Stimulated activated CD4-positive, alpha-beta T cell treated with anti-CD3 and anti-CD28 coated beads, Interleukin-2, amount 100 ng/mL, for 48 hours (primary cell): ENCODE measurements at regions not wholly inside any gene's neighbourhood (a gene's known extent, or its start where the extent isn't known, plus 50 kb on each side); places are given as distances from the start of the nearest gene placed in this dataset.

Source experiments
- DNase-seq, 2 donors: peaks; one replicate each; pipeline ENCODE4 v3.0.0-alpha.2; 2020

DNA sequence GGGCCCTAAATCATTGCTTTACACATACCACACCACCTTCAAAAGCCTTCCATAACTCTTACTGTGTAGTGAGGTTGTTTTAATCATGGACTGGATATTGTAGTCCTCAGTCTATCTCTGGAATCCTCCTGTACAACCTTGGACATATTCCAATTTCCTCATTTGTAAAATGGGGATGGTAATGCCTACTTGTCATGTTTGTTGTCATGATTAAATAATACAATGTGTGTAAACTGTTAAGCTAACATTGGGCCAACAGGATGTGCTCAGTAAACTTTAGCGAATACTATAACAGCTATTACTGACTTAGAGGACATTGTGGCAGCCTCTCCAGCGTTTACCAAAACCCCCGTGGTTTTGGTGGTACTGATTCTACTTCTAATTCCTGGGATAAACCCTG, 74.7 kb upstream of the PTPRM start:
- no peak for DNase-seq

DNA sequence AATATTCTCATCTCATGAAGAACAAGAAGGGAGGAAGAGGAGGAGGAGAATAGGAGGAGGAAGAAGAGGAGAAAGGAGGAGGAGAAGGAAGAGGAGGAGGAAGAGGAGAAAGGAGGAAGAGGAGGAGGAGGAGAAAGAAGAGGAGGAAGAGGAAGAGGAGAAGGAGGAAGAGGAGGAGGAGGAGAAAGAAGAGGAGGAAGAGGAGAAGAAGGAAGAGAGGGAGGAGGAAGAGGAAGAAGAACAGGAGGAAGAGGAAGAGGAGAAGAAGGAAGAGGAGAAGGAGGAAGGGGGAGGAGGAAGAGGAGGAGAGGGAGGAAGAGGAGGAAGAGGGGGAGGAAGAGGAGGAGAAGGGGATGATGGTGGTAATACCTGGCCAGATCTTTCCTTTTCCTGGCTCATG, 70.0 kb upstream of the PTPRM start:
- no peak for DNase-seq

DNA sequence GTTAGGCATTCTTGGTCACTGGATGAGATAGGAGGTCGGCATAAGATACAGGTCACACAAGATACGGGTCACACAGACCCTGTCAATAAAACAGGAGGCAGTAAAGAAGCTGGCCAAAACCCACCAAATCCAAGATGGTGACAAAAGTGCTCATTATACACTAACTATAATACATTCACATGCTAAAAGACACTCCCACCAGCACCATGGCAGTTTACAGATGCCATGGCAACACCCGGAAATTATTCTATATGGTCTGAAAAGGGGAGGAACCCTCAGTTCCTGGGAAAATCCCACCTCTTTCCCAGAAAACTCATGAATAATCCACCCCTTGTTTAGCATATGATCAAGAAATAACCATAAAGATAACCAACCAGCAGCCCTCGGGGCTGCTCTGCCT, 56.0 kb upstream of the PTPRM start:
- DNase-seq, result no peak

DNA sequence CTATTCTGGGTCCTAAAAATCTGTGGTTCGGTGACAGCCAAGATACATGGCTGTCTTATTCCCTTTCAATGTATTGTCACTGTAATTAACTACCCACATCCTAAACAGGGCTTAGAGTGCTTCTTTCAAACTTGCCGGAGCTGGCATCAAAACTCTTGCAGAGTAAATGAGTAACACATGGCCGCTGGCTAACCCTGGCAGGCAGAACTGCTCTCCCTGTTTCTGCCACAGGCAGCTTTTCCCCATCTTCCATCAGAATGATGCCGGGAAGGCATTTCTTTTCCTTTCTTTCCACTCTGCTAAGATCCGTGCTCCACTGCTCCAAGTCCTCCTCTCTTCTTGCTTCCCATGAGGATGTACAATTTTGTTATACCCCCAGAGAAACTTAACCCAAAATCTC, 54.8 kb upstream of the PTPRM start:
- DNase-seq, result no peak

DNA sequence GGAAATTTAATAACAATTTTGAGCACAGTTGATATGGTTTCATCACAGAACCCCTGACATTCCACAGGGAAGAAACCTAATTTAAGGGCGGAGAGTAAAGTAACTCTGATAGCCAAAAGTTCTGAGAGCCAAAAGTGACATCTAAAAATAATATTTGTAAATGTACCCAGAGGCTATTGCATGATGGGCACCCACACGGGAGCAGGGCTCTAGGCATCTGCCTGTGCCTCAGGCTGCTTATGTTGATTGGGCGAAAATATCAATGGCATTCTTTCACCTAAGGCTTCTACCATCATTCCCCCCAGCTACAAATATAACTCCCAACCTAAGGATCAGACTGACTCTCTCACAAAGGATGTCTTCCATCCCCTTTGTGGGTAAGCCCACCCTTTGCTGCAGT, 54.1 kb upstream of the PTPRM start:
- no peak for DNase-seq

DNA sequence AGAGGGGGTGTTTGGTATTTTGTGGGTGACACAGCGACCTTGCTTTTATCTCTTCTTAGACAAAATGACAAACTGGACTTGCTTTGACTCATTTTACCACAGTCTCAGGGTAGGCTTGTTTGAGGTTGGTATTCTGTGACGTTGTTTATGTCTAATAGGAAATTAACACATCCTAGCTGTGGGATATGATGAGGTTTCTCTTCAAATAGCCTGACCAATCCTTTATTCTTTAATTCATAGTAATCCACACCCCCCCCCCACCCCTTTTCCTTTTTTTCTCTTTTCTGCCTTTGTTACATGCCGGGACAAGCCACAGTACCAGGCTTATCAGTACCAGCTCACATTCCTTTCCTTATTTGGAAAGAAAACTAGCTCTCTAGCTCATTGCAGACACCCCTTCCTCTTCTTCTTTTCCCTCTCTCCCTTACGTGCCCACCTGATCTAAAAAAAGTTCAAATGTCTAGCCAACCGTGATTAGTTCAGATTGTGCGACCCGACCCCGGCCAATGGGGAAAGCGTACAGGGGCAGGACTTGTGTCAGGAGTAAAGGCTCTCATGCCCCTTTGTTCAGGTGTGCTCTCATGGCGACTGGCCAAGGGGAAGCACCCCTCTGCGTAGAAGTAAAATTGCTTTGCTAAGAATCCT, 52.2 kb upstream of the PTPRM start:
- DNase-seq, result no peak

DNA sequence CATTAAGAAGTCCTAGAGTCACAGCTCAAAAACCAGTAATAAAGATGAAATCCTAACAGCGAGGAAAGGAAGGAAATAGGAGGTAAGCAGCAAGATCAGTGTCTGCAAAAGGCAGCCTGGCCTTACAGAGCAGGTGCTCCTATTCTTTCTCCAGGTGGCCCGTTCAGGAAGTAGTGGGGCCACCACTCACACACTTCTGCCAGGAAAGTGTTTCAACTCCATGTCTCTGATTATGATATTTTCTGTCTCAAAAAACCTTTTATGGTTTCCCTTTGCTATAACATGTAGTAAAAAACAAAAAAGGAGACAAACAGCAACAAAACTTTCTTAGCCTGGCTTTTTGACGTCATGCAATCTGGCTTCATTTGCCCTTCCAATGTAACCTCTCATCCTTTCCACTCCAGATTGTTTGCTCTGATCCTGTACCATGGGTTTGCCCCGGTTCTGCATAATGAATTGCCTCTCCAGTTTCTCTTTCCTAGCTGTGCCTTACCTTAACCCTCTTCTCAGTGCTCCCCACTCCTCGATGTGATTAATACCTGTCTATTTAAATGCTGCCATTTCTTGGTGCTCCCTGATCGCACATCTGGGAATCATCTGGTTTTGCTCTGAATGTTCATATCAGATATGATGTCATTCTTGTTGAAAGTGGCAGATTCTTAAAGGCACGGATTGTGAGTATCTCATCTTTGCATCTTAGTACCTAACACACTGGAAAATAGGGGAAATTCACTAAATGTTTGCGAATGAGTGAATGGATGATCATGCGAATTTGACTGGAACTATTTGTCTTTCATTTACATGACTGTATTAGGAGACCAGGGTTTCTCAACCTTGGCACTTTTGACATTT, 50.6 kb upstream of the PTPRM start:
- no peak for DNase-seq
